ENCODE measurements at regions not wholly inside any gene's neighbourhood (a gene's known extent, or its start where the extent isn't known, plus 50 kb on each side); places are given as distances from the start of the nearest gene placed in this dataset.

- TF ChIP-seq EP300 (IDR thresholded peaks at IDR 0.05; ENCODE audit: low read depth in 2 of 2, low read length in 2 of 2) (no peak), EP300 (CRISPR knock-in tag; IDR thresholded peaks at IDR 0.05; ENCODE audit: borderline replicate concordance) (no peak), AFF4 (CRISPR knock-in tag; IDR thresholded peaks at IDR 0.05) (no peak), POLR2A (IDR thresholded peaks at IDR 0.05; ENCODE audit: insufficient read depth in 1 of 2, low read depth in 2 of 2, low read length in 2 of 2) (no peak), KDM5B (CRISPR knock-in tag; IDR thresholded peaks at IDR 0.05; ENCODE audit: borderline replicate concordance) (no peak), ELF1 (CRISPR knock-in tag; IDR thresholded peaks at IDR 0.05) (no peak), FOXJ3 (CRISPR knock-in tag; IDR thresholded peaks at IDR 0.05; ENCODE audit: borderline replicate concordance) (no peak)
- TF ChIP-seq, protein P1, sequence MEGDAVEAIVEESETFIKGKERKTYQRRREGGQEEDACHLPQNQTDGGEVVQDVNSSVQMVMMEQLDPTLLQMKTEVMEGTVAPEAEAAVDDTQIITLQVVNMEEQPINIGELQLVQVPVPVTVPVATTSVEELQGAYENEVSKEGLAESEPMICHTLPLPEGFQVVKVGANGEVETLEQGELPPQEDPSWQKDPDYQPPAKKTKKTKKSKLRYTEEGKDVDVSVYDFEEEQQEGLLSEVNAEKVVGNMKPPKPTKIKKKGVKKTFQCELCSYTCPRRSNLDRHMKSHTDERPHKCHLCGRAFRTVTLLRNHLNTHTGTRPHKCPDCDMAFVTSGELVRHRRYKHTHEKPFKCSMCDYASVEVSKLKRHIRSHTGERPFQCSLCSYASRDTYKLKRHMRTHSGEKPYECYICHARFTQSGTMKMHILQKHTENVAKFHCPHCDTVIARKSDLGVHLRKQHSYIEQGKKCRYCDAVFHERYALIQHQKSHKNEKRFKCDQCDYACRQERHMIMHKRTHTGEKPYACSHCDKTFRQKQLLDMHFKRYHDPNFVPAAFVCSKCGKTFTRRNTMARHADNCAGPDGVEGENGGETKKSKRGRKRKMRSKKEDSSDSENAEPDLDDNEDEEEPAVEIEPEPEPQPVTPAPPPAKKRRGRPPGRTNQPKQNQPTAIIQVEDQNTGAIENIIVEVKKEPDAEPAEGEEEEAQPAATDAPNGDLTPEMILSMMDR (CRISPR knock-in tag; IDR thresholded peaks at IDR 0.05) = no peak
These were observed 487.0 kb downstream of the TBC1D22A start for GRCh38 chr22:47249370-47249928.

Data from HepG2 (cell line).